Nephron progenitor cell (in vitro differentiated cells): ENCODE measurements at regions not wholly inside any gene's neighbourhood (a gene's known extent, or its start where the extent isn't known, plus 50 kb on each side); places are given as distances from the start of the nearest gene placed in this dataset.

ENCODE experiments used
- DNase-seq: peaks from one replicate; pipeline ENCODE4 v3.0.0; 2021
- H3K27ac Mint-ChIP-seq: 2 replicates; pipeline ENCODE4 v1.8.0; 2021; ENCODE audit warnings: mild to moderate bottlenecking, moderate library complexity, mixed read lengths
- H3K27me3 Mint-ChIP-seq: 2 replicates; pipeline ENCODE4 v1.8.0; 2021; ENCODE audit warnings: mild to moderate bottlenecking, low read depth, mixed read lengths; ENCODE audit not compliant: poor library complexity
- H3K36me3 Mint-ChIP-seq: 2 replicates; pipeline ENCODE4 v1.8.0; 2021; ENCODE audit warnings: low read depth, mixed read lengths
- H3K4me1 Mint-ChIP-seq: 2 replicates; pipeline ENCODE4 v1.8.0; 2021; ENCODE audit warnings: mixed read lengths
- H3K4me3 Mint-ChIP-seq: 2 replicates; pipeline ENCODE4 v1.8.0; 2021; ENCODE audit warnings: mild to moderate bottlenecking, moderate library complexity, mixed read lengths
- H3K9me3 Mint-ChIP-seq: 2 replicates; pipeline ENCODE4 v1.8.0; 2021; ENCODE audit warnings: mild to moderate bottlenecking, moderate library complexity, mixed read lengths
- TF ChIP-seq, protein P1 (sequence below): fragments of 200-600 bp; sonication (generic); IDR thresholded peaks from 2 replicates; pipeline ENCODE4 v1.5.0; 2021; ENCODE audit warnings: antibody characterized with exemption

DNA sequence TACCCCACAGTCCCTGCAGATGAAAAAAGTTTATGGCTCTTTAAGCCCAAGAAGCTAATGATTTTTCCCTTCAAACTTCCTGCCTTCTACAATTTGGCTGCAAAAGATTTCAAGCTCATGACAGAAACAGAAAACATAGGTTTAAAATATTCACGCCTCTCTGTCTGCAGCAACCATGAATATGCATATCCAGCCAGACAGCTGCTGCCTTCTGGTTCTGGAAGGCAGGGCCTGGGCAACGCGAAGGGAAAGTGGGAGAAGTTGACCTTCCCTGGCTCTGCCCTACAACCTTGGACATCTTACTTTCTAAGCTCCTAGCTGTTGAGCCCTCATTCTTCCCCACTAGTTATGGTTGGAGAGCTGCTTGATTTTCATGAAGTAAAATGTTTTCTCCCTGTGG lies 64.8 kb upstream of the CLINT1 start:
- TF ChIP-seq, protein P1, sequence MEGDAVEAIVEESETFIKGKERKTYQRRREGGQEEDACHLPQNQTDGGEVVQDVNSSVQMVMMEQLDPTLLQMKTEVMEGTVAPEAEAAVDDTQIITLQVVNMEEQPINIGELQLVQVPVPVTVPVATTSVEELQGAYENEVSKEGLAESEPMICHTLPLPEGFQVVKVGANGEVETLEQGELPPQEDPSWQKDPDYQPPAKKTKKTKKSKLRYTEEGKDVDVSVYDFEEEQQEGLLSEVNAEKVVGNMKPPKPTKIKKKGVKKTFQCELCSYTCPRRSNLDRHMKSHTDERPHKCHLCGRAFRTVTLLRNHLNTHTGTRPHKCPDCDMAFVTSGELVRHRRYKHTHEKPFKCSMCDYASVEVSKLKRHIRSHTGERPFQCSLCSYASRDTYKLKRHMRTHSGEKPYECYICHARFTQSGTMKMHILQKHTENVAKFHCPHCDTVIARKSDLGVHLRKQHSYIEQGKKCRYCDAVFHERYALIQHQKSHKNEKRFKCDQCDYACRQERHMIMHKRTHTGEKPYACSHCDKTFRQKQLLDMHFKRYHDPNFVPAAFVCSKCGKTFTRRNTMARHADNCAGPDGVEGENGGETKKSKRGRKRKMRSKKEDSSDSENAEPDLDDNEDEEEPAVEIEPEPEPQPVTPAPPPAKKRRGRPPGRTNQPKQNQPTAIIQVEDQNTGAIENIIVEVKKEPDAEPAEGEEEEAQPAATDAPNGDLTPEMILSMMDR: no peak
- DNase-seq: no peak
- Mint-ChIP-seq H3K9me3 (no peaks in the 10 kb centered on the region), H3K4me3 (no peak overlapping the region), H3K36me3 (no peaks in the 10 kb centered on the region), H3K27ac (no peak overlapping the region), H3K4me1 (peaks cover 38% of the 10 kb centered on the region), H3K27me3 (peaks cover 13% of the 10 kb centered on the region)

DNA sequence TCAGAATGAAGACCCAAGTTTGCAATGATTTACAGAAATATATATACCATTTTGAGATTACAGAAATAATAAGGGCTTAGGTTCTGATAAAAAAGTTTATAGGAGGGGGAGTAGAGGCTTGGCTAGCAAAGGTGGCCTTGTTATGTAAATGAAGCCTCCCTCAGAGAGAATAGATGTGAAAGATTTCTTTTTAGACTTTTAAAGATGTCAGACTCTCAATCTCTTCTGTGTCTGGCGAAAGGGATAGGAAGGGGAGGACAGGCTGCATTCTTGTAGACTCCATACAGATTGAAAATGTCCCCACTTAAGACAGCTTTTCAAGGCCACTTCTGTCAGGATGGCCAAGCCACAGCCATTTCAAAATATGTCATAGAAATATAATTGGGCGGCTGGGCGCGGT lies 63.1 kb upstream of the CLINT1 start:
- no peak overlapping the region for H3K27ac Mint-ChIP-seq
- TF ChIP-seq, protein P1: no peak
- peaks cover 47% of the 10 kb centered on the region for H3K4me1 Mint-ChIP-seq
- H3K27me3 Mint-ChIP-seq: peaks cover 13% of the 10 kb centered on the region
- no peak for DNase-seq
- no peaks in the 10 kb centered on the region for H3K9me3 Mint-ChIP-seq
- H3K4me3 Mint-ChIP-seq: no peak overlapping the region
- H3K36me3 Mint-ChIP-seq: no peaks in the 10 kb centered on the region

DNA sequence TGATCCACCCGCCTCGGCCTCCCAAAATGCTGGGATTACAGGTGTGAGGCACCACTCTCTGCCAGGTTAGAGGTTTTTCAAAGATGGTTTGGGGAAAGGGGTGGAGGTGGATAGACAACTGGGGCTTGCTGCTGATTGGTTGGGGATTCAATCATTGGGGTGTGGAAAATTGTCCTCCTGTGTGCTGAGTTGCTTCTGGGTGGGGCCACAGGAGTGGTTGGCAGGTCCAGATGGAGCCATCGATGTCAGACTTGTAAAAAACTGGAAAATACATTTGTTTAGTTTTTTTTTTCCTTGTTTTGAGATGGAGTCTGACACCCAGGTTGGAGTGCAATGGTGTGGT lies 61.9 kb upstream of the CLINT1 start:
- H3K4me1 Mint-ChIP-seq: peaks cover 36% of the 10 kb centered on the region
- no peak for DNase-seq
- no peaks in the 10 kb centered on the region for H3K9me3 Mint-ChIP-seq
- H3K27me3 Mint-ChIP-seq: peaks cover 7% of the 10 kb centered on the region
- TF ChIP-seq, protein P1: no peak
- no peak overlapping the region for H3K27ac Mint-ChIP-seq
- no peak overlapping the region for H3K4me3 Mint-ChIP-seq
- H3K36me3 Mint-ChIP-seq: no peaks in the 10 kb centered on the region

DNA sequence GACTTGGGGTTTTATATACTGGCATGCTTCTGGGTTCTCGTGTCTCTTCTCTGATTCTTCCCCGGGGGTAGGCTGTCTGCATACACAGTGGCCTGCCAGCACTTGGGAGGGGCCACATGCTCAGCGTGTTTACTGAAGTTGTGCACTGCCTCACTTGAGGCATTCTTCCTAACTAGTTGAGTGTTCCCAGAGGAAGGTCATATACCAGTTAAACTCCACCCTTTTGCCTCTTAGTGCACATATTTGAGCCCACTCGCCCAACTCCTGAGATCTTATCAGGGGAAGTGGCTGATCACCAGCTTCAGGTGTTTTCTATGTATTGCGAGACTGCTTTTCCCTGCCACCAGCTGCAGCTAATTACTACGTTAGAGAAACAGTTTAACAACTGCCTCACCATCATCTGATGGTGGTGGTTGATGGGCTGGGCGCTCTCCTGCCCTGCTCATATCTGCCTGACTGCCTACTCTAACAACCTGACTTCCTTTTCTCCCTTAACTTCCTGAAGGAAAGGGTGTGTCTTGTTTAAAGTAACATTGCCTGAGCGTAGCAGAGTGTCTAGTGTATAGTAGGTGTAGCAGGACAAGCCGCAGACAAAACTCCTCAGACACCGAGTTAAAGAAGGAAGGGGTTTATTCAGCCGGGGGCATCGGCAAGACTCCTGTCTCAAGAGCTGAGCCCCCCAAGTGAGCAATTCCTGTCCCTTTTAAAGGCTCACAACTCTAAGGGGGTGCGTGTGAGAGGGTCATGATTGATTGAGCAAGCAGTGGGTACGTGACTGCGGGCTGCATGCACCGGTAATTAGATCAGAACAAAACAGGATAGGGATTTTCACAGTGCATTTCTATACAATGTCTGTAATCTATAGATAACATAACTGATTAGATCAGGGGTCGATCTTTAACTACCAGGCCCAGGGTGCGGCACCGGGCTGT lies 60.1 kb upstream of the CLINT1 start:
- H3K27ac Mint-ChIP-seq: peak overlapping the region; percentile 56
- peaks cover 6% of the 10 kb centered on the region for H3K27me3 Mint-ChIP-seq
- no peaks in the 10 kb centered on the region for H3K36me3 Mint-ChIP-seq
- TF ChIP-seq, protein P1: no peak
- H3K4me3 Mint-ChIP-seq: no peak overlapping the region
- DNase-seq: no peak
- no peaks in the 10 kb centered on the region for H3K9me3 Mint-ChIP-seq
- H3K4me1 Mint-ChIP-seq: peaks cover 37% of the 10 kb centered on the region

DNA sequence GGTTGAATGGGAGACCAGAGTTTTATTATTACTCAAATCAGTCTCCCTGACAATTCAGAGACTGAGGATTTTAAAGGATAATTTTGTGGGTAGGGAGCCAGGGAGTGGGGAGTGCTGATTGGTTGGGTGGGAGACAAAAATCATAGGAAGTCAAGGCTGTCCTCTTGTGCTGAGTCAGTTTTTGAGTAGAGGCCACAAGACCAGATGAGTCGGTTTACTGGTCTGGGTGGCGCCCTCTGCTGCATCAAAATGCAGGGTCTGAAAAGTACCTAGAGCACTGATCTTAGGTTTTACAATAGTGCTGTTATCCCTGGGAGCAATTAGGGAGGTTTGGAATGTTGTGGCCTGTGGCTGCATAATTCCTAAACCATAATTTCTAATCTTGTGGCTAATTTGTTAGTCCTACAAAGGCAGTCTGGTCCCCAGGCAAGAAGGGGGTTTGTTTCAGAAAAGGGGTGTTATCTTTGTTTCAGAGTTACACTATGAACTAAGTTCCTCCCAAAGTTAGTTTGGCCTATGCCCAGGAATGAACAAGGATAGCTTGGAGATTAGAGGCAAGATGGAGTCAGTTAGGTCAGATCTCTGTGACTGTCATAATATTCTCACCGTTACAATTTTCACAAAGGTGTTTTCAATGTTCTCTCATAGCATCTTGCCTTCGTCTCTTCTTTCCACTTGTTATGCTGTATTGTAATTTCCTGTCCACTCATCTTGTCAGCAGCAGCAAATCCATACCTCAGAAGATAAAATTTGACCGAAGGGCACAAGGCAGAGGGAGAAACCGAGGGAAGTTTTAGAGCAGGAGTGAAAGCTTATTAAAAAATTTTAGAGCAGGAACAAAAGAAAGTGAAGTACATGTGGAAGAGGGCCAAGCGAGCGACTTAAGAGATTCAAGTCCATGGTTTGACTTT lies 59.2 kb upstream of the CLINT1 start:
- peak; percentile 43 for DNase-seq
- Mint-ChIP-seq H3K36me3 (no peaks in the 10 kb centered on the region), H3K9me3 (no peaks in the 10 kb centered on the region), H3K4me3 (no peak overlapping the region), H3K27ac (no peak overlapping the region), H3K4me1 (peaks cover 47% of the 10 kb centered on the region), H3K27me3 (peaks cover 6% of the 10 kb centered on the region)
- TF ChIP-seq, protein P1: peak; percentile 41
